ENCODE measurements at regions not wholly inside any gene's neighbourhood (a gene's known extent, or its start where the extent isn't known, plus 50 kb on each side); places are given as distances from the start of the nearest gene placed in this dataset.

- 90% methylated on average over 8 of the region's 8 CpGs for WGBS
- DNase-seq (ENCODE audit: low spot score): peak; percentile 54
- no peak for TF ChIP-seq JUND (IDR thresholded peaks at IDR 0.05)
- TF ChIP-seq SP1 (IDR thresholded peaks at IDR 0.05): no peak
- TF ChIP-seq HNF4A (conservative IDR thresholded peaks at IDR 0.05): peak in 1 of 2 donors; percentile 73
- no peak for TF ChIP-seq NR2F2 (IDR thresholded peaks at IDR 0.05)
- no peak for TF ChIP-seq RXRA (IDR thresholded peaks at IDR 0.05)
- TF ChIP-seq ZBTB33 (IDR thresholded peaks at IDR 0.05): no peak
- TF ChIP-seq YY1 (IDR thresholded peaks at IDR 0.05): no peak
- no peak for TF ChIP-seq EGR1 (IDR thresholded peaks at IDR 0.05; ENCODE audit: low read depth in 2 of 2)
- TF ChIP-seq REST (IDR thresholded peaks at IDR 0.05): no peak
- no peak for TF ChIP-seq MAX (IDR thresholded peaks at IDR 0.05)
- TF ChIP-seq CTCF (IDR thresholded peaks at IDR 0.05; ENCODE audit: low read depth, low read length, missing input control): peak; percentile 48
- TF ChIP-seq ATF3 (IDR thresholded peaks at IDR 0.05): no peak
- TF ChIP-seq TAF1 (conservative IDR thresholded peaks at IDR 0.05): no peak
- TF ChIP-seq RAD21 (IDR thresholded peaks at IDR 0.05): peak; percentile 41 to 79
- TF ChIP-seq FOXA1 (IDR thresholded peaks at IDR 0.05): no peak
- TF ChIP-seq GABPA (IDR thresholded peaks at IDR 0.05 in 1 of 2, conservative IDR thresholded peaks at IDR 0.05 in 1 of 2): no peak
- TF ChIP-seq HNF4G (IDR thresholded peaks at IDR 0.05): no peak
- TF ChIP-seq FOXA2 (IDR thresholded peaks at IDR 0.05): no peak
- Histone ChIP-seq H3K4me1 (ENCODE audit: control insufficient read depth in 4 of 4, insufficient read depth in 4 of 4, low read length in 3 of 4) (no peaks in the 10 kb centered on the region), H3K36me3 (ENCODE audit: control insufficient read depth in 4 of 4, insufficient read depth in 3 of 4, low read depth in 1 of 4, low read length in 3 of 4) (no peaks in the 10 kb centered on the region), H3K27me3 (ENCODE audit: control insufficient read depth in 4 of 4, insufficient read depth in 4 of 4, low read length in 3 of 4) (no peaks in the 10 kb centered on the region), H3K27ac (ENCODE audit: low read depth in 1 of 2, low read length in 2 of 2) (no peak overlapping the region), H3K9ac (ENCODE audit: low read depth in 1 of 2, low read length in 2 of 2) (no peak overlapping the region), H3K9me3 (ENCODE audit: control insufficient read depth in 4 of 4, low read length in 3 of 4) (no peaks in the 10 kb centered on the region), H3K4me3 (ENCODE audit: low read depth in 1 of 3, low read length in 3 of 3) (no peak overlapping the region)
Measured at GRCh38 chr11:27211370-27212127, 151.5 kb downstream of the CCDC34 start.
